K562 (cell line): ENCODE measurements at regions not wholly inside any gene's neighbourhood (a gene's known extent, or its start where the extent isn't known, plus 50 kb on each side); places are given as distances from the start of the nearest gene placed in this dataset.

Experiments
- ATAC-seq: fragments of 200-7000 bp; cut with Tn5 transposase; 3 replicates; pipeline ENCODE4 v1.9.1; 2020; ENCODE audit warnings: moderate library complexity
- BruUV-seq: library from RNA; stranded (reverse); fragments of 400-500 nt; replicated peaks from 2 replicates; lab custom pipeline; 2021; lab: Mats Ljungman, UMichigan
- CTCF ChIA-PET: fragments of 300-600 bp; formaldehyde crosslinking; extraction: SDS; loops from one replicate; lab custom pipeline; 2021; ENCODE audit warnings: low intra/inter-chr PET ratio; lab: Yijun Ruan, JAX
- POLR2A ChIA-PET: fragments of 300-600, 350-650 bp; sonication (Branson Sonifier 250); formaldehyde crosslinking; extraction: SDS; loops from one replicate; lab custom pipeline; 2021; ENCODE audit warnings: antibody characterized with exemption, inconsistent platforms; lab: Yijun Ruan, JAX
- DNase-seq, 4 experiments: peaks; one replicate each; pipeline versions ENCODE4 v3.0.0 to v3.0.0-alpha.2; 2011 to 2018; ENCODE audit warnings: low spot score in 3 of 4, mixed read lengths in 3 of 4; ENCODE audit errors: extremely low read depth in 1 of 4
- FAIRE-seq: peaks from 2 replicates; lab custom pipeline; 2011; peaks lifted over from hg19 to GRCh38; lab: Jason Lieb, UNC
- H2AFZ ChIP-seq: 2 replicates; pipeline ENCODE4 v1.6.0; 2011; ENCODE audit warnings: low read depth, low read length, control low read depth, inconsistent platforms
- H3K27ac ChIP-seq: fragments of 200-600 bp; 3 replicates; pipeline ENCODE4 v1.8.0; 2011; ENCODE audit warnings: low read depth, mild to moderate bottlenecking, control low read depth, inconsistent platforms, low read length, moderate library complexity, mixed read lengths; ENCODE audit errors: extremely low read depth
- H3K27me3 ChIP-seq, 2 experiments: fragments of 300-600 bp in 1 of 2; 2 replicates in 1 of 2; 3 replicates in 1 of 2; pipeline versions ENCODE4 v1.6.0 to v1.8.0; 2011; ENCODE audit warnings: inconsistent platforms in 2 of 2, low read length in 2 of 2, mild to moderate bottlenecking in 1 of 2, mixed read lengths in 1 of 2, moderate library complexity in 1 of 2; ENCODE audit not compliant: control insufficient read depth in 2 of 2, insufficient read depth in 2 of 2
- H3K36me3 ChIP-seq: fragments of 300-600 bp; 3 replicates; pipeline ENCODE4 v1.8.0; 2011; ENCODE audit warnings: mild to moderate bottlenecking, low read length, inconsistent platforms; ENCODE audit not compliant: control insufficient read depth, insufficient read depth
- H3K4me1 ChIP-seq, 2 experiments: fragments of 200-600 bp in 1 of 2; replicated peaks in 1 of 2; 2 replicates in 1 of 2; 3 replicates in 1 of 2; pipeline versions ENCODE4 v1.5.1 to v1.8.0; 2011; ENCODE audit warnings: inconsistent platforms in 2 of 2, low read length in 2 of 2, mild to moderate bottlenecking in 1 of 2, mixed read lengths in 1 of 2, moderate library complexity in 1 of 2; ENCODE audit not compliant: control insufficient read depth in 2 of 2, insufficient read depth in 2 of 2
- H3K4me2 ChIP-seq: 2 replicates; pipeline ENCODE4 v1.6.1; 2011; ENCODE audit warnings: low read length, control low read depth, inconsistent platforms, mixed read lengths; ENCODE audit not compliant: insufficient read depth
- H3K4me3 ChIP-seq: fragments of 200-600 bp; sonication (generic), shearing (Covaris generic); 2 replicates; pipeline ENCODE4 v1.5.1; 2016; ENCODE audit warnings: control low read depth, inconsistent platforms
- H3K79me2 ChIP-seq: fragments of 200-600 bp; 3 replicates; pipeline ENCODE4 v1.8.0; 2011; ENCODE audit warnings: low read length, inconsistent platforms; ENCODE audit not compliant: control insufficient read depth, insufficient read depth
- H3K9ac ChIP-seq, 2 experiments: 2 replicates each; pipeline versions ENCODE4 v1.6.0 to v1.6.1; 2011; ENCODE audit warnings: low read depth in 2 of 2, low read length in 2 of 2, control low read depth in 1 of 2, inconsistent platforms in 1 of 2, mild to moderate bottlenecking in 1 of 2, mixed read lengths in 1 of 2; ENCODE audit not compliant: insufficient read depth in 1 of 2
- H3K9me1 ChIP-seq: one replicate; pipeline ENCODE4 v1.6.0; 2011; ENCODE audit warnings: inconsistent platforms, mild to moderate bottlenecking, low read length, moderate library complexity; ENCODE audit not compliant: control insufficient read depth, insufficient read depth
- H3K9me3 ChIP-seq: replicated peaks from 2 replicates; pipeline ENCODE4 v1.5.1; 2011; ENCODE audit warnings: low read depth, low read length, inconsistent platforms; ENCODE audit not compliant: control insufficient read depth, insufficient read depth
- H4K20me1 ChIP-seq: replicated peaks from 2 replicates; pipeline ENCODE4 v1.6.1; 2011; ENCODE audit warnings: low read length, inconsistent platforms, mixed read lengths; ENCODE audit not compliant: control insufficient read depth, insufficient read depth
- E2F4 ChIP-seq: sonication (generic); formaldehyde crosslinking; IDR thresholded peaks from 2 replicates; pipeline ENCODE4 v1.8.0; 2022; ENCODE audit warnings: mild to moderate bottlenecking, low read depth, missing genetic modification reagents
- FUS ChIP-seq: fragments of 200-400 bp; formaldehyde crosslinking; optimal IDR thresholded peaks from 2 replicates; pipeline ENCODE3; 2017; ENCODE audit warnings: low read depth, low read length
- KAT8 ChIP-seq: fragments of 450-650 bp; IDR thresholded peaks from 2 replicates; pipeline ENCODE4 v1.6.1; 2016; ENCODE audit warnings: low read depth, mild to moderate bottlenecking
- MBD2 ChIP-seq: sonication (generic); IDR thresholded peaks from 2 replicates; pipeline ENCODE4 v1.6.1; 2016; ENCODE audit warnings: low read depth, borderline replicate concordance
- STAT6 ChIP-seq: sonication (generic); formaldehyde crosslinking; IDR thresholded peaks from 2 replicates; pipeline ENCODE4 v1.8.1; 2023; ENCODE audit warnings: mild to moderate bottlenecking, missing genetic modification reagents
- TEAD4 ChIP-seq, 2 experiments: sonication (generic) in 1 of 2; formaldehyde crosslinking in 1 of 2; IDR thresholded peaks; 2 replicates each; pipeline versions ENCODE4 v1.6.1 to v1.8.0; 2012 to 2022; ENCODE audit warnings: borderline replicate concordance in 1 of 2, inconsistent platforms in 1 of 2, low read length in 1 of 2, mild to moderate bottlenecking in 1 of 2, missing genetic modification reagents in 1 of 2
- ZNF280B ChIP-seq: fragments of 250-450 bp; sonication (Bioruptor Pico); IDR thresholded peaks from 2 replicates; pipeline ENCODE4 v1.5.1; 2021; ENCODE audit warnings: mild to moderate bottlenecking
- ZNF408 ChIP-seq: fragments of 250-450 bp; sonication (Bioruptor Pico); IDR thresholded peaks from 2 replicates; pipeline ENCODE4 v1.4.0; 2020; ENCODE audit warnings: low read depth, mild to moderate bottlenecking, moderate library complexity
- WGBS: fragments of 100-300 bp; shearing (Covaris generic); methylation state at CpG from one replicate; pipeline ENCODE4 v1.1.6; 2016; ENCODE audit warnings: low coverage, mixed read lengths; ENCODE audit not compliant: insufficient coverage; ENCODE audit errors: missing lambda C conversion rate; 5-methylcytosine and 5-hydroxymethylcytosine counted together
- in situ Hi-C: fragments of 300-500 bp; cut with MboI; formaldehyde crosslinking; loops from 4 replicates; pipeline ENCODE4 v1.15.0; 2018; ENCODE audit warnings: inconsistent platforms, mixed read lengths
- intact Hi-C: fragments of 100-400 bp; cut with micrococcal nuclease; formaldehyde crosslinking; loops from 2 replicates; pipeline ENCODE4 v1.14.2; 2022

- intact Hi-C loops (no loop called here), in situ Hi-C loops (loop anchor here (25.0 kb wide), 1 partner anchor 429 kb away; no protein-coding TSS in a partner anchor)
- TF ChIP-seq MBD2 (no peak), KAT8 (no peak), ZNF280B (CRISPR knock-in tag) (no peak), FUS (no peak), ZNF408 (no peak), STAT6 (CRISPR knock-in tag) (no peak), TEAD4 (IDR thresholded peaks at IDR 0.05; ENCODE audit: low read length) (no peak), TEAD4 (CRISPR knock-in tag; IDR thresholded peaks at IDR 0.05; ENCODE audit: borderline replicate concordance) (no peak), E2F4 (CRISPR knock-in tag) (no peak)
- no peaks in the 10 kb centered on the region for H3K79me2 ChIP-seq
- no peaks in the 10 kb centered on the region for H3K9me1 ChIP-seq
- no peak for DNase-seq
- no peaks in the 10 kb centered on the region for H4K20me1 ChIP-seq
- H3K27ac ChIP-seq = no peak overlapping the region
- H3K9me3 ChIP-seq = no peaks in the 10 kb centered on the region
- no peak for ATAC-seq
- 3% methylated on average over 13 of the region's 13 CpGs for WGBS
- no peak overlapping the region for H3K4me3 ChIP-seq
- ChIA-PET POLR2A (no interaction called here), CTCF (no interaction called here)
- H3K36me3 ChIP-seq = no peaks in the 10 kb centered on the region
- H3K9ac ChIP-seq = no peak overlapping the region
- BruUV-seq = no TSS peak
- H3K27me3 ChIP-seq = peaks cover 42 to 81% of the 10 kb centered on the region in 2 experiments
- H3K4me2 ChIP-seq = no peak overlapping the region
- no peaks in the 10 kb centered on the region for H3K4me1 ChIP-seq
- H2AFZ ChIP-seq = no peak overlapping the region
- no peak for FAIRE-seq
These were observed 142.6 kb upstream of the FHL2 start for GRCh38 chr2:105541189-105542050.
